AG04449 (cell line): ENCODE measurements at regions not wholly inside any gene's neighbourhood (a gene's known extent, or its start where the extent isn't known, plus 50 kb on each side); places are given as distances from the start of the nearest gene placed in this dataset.

ENCODE experiments used
- CTCF ChIA-PET: fragments of 350-600 bp; formaldehyde crosslinking; extraction: SDS; loops from one replicate; lab custom pipeline; 2021; ENCODE audit warnings: antibody characterized with exemption; lab: Yijun Ruan, JAX
- POLR2A ChIA-PET: fragments of 400-600, 350-600 bp; formaldehyde crosslinking; extraction: SDS; loops from one replicate; lab custom pipeline; 2020; ENCODE audit warnings: antibody characterized with exemption, inconsistent platforms; lab: Yijun Ruan, JAX
- DNase-seq: peaks from one replicate; pipeline ENCODE4 v3.0.0-alpha.2; 2010; ENCODE audit warnings: low read depth, low spot score
- H3K4me3 ChIP-seq: 2 replicates; pipeline ENCODE4 v1.5.1; 2011; ENCODE audit warnings: low read depth, mild to moderate bottlenecking, control low read depth, low read length
- CTCF ChIP-seq: IDR thresholded peaks from one replicate; pipeline ENCODE4 v1.5.1; 2011; ENCODE audit warnings: mild to moderate bottlenecking, moderate library complexity, low read length, control low read depth, inconsistent platforms; ENCODE audit not compliant: insufficient read depth; ENCODE audit errors: missing control alignments

GRCh38 chr18:55713707-55714106 lies 125.7 kb upstream of the TCF4 start:
- DNase-seq, result no peak
- H3K4me3 ChIP-seq, result no peak overlapping the region
- TF ChIP-seq CTCF, result no peak
- ChIA-PET CTCF (no interaction called here), POLR2A (no interaction called here)

- ChIA-PET POLR2A (no interaction called here), CTCF (no interaction called here)
- peak; percentile 96 for DNase-seq
- no peak for TF ChIP-seq CTCF
- no peak overlapping the region for H3K4me3 ChIP-seq
Observed at GRCh38 chr18:55706898-55707297, 118.9 kb upstream of the TCF4 start.

GRCh38 chr18:55699233-55699765 lies 111.3 kb upstream of the TCF4 start:
- POLR2A ChIA-PET, result no interaction called here
- H3K4me3 ChIP-seq, result no peak overlapping the region
- CTCF ChIA-PET, result interaction anchor here (1.4 kb wide), 1 partner anchor 284 kb away, joined by 5 read pairs; no protein-coding TSS in a partner anchor
- no peak for TF ChIP-seq CTCF
- no peak for DNase-seq

GRCh38 chr18:55696811-55697210 lies 108.8 kb upstream of the TCF4 start:
- no peak for TF ChIP-seq CTCF
- no peak overlapping the region for H3K4me3 ChIP-seq
- CTCF ChIA-PET, result no interaction called here
- DNase-seq, result peak; percentile 4
- POLR2A ChIA-PET, result no interaction called here

GRCh38 chr18:55695091-55695490 lies 107.1 kb upstream of the TCF4 start:
- DNase-seq, result no peak
- ChIA-PET CTCF (no interaction called here), POLR2A (no interaction called here)
- H3K4me3 ChIP-seq, result no peak overlapping the region
- no peak for TF ChIP-seq CTCF

- H3K4me3 ChIP-seq, result no peak overlapping the region
- CTCF ChIA-PET, result no interaction called here
Observed at GRCh38 chr18:55694291-55694690, 106.3 kb upstream of the TCF4 start.

More at GRCh38 chr18:55694291-55694690, 106.3 kb upstream of the TCF4 start:
- DNase-seq, result no peak
- TF ChIP-seq CTCF, result no peak
- POLR2A ChIA-PET, result no interaction called here
